DMS53 treated with DMSO at 0.1 percent for 48 hours (cell line): ENCODE measurements at regions not wholly inside any gene's neighbourhood (a gene's known extent, or its start where the extent isn't known, plus 50 kb on each side); places are given as distances from the start of the nearest gene placed in this dataset.

Experiments
- DNase-seq: peaks from one replicate; lab custom pipeline; 2025; ENCODE audit not compliant: unreplicated experiment; lab: John Stamatoyannopoulos, UW

- DNase-seq = no peak
Measured at GRCh38 chr4:135325264-135325663, 1123.7 kb upstream of the PABPC4L start.

GRCh38 chr4:135319685-135320084 lies 1118.1 kb upstream of the PABPC4L start:
- no peak for DNase-seq

GRCh38 chr4:135316266-135316779 lies 1114.7 kb upstream of the PABPC4L start:
- no peak for DNase-seq

- DNase-seq = no peak
Measured at GRCh38 chr4:135290136-135290535, 1088.5 kb upstream of the PABPC4L start.

- DNase-seq = no peak
Measured at GRCh38 chr4:135283934-135284333, 1082.3 kb upstream of the PABPC4L start.

GRCh38 chr4:135282676-135283075 lies 1081.1 kb upstream of the PABPC4L start:
- no peak for DNase-seq

- DNase-seq = no peak
Measured at GRCh38 chr4:135281230-135281629, 1079.6 kb upstream of the PABPC4L start.

- DNase-seq = no peak
Measured at GRCh38 chr4:135277980-135278315, 1076.4 kb upstream of the PABPC4L start.

- no peak for DNase-seq
Measured at GRCh38 chr4:135277068-135277979, 1075.7 kb upstream of the PABPC4L start.

- DNase-seq = no peak
Measured at GRCh38 chr4:135274416-135274815, 1072.8 kb upstream of the PABPC4L start.

- DNase-seq = no peak
Measured at GRCh38 chr4:135269125-135269890, 1067.7 kb upstream of the PABPC4L start.

- DNase-seq = no peak
Measured at GRCh38 chr4:135268369-135268768, 1066.8 kb upstream of the PABPC4L start.

GRCh38 chr4:135267148-135267865 lies 1065.7 kb upstream of the PABPC4L start:
- no peak for DNase-seq

GRCh38 chr4:135256111-135256510 lies 1054.5 kb upstream of the PABPC4L start:
- no peak for DNase-seq

GRCh38 chr4:135250040-135250439 lies 1048.5 kb upstream of the PABPC4L start:
- no peak for DNase-seq

- no peak for DNase-seq
Measured at GRCh38 chr4:135249024-135249423, 1047.4 kb upstream of the PABPC4L start.

- DNase-seq = no peak
Measured at GRCh38 chr4:135244696-135245095, 1043.1 kb upstream of the PABPC4L start.

- DNase-seq = no peak
Measured at GRCh38 chr4:135244056-135244455, 1042.5 kb upstream of the PABPC4L start.

- no peak for DNase-seq
Measured at GRCh38 chr4:135240796-135241195, 1039.2 kb upstream of the PABPC4L start.

GRCh38 chr4:135239964-135240363 lies 1038.4 kb upstream of the PABPC4L start:
- no peak for DNase-seq

GRCh38 chr4:135238940-135239339 lies 1037.4 kb upstream of the PABPC4L start:
- DNase-seq = no peak
